Gastroesophageal sphincter (tissue), 3 donors: ENCODE measurements at regions not wholly inside any gene's neighbourhood (a gene's known extent, or its start where the extent isn't known, plus 50 kb on each side); places are given as distances from the start of the nearest gene placed in this dataset.

Source experiments
- CTCF ChIP-seq, 4 experiments: fragments of 200-600 bp in 2 of 4; fragments of 450-650 bp in 2 of 4; sonication (generic) in 1 of 4; IDR thresholded peaks; one replicate each; pipeline ENCODE4 v1.5.1; 2017 to 2019; ENCODE audit warnings: antibody characterized with exemption in 4 of 4, mild to moderate bottlenecking in 2 of 4, moderate library complexity in 2 of 4
- POLR2A ChIP-seq, 2 donors: fragments of 450-650 bp; IDR thresholded peaks; one replicate each; pipeline ENCODE4 v1.6.1; 2017; ENCODE audit warnings: antibody characterized with exemption in 2 of 2, mild to moderate bottlenecking in 2 of 2, moderate library complexity in 1 of 2

DNA sequence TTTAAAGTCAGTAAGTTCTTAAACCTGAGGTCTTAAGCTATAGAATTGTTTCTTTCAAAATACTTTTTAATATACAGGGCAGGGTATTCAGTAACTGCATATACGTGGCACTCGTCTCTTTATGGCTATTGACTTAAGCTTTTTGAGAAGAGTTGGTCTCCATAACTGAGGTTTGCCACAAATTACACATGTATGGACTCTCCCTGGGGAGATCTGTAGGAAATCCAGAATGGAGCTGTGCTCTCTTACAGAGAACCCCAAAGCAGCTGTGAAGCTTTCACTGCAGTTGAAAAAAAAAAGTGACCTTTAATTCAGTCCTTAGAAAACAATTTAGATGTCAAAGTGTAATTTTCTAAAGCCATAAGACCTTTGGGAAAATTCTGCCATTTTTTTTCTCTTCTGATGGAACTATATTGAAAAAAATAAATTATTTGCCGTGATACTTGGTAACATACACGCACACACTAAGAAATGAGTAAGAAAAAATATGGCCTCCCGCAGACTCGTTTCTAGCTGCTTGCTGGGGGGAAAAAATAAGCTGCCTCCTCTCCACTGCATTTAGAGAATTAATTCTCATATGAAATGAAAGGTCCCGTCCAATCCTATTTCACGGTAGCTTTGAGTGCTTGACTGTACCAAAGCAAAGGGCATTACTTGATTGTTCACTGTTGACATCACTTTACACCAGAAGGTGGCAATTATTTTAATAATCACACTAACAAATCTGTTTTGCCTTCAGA is 159.4 kb upstream of the TENM3 start:
- no peak for TF ChIP-seq CTCF (IDR thresholded peaks at IDR 0.05)
- TF ChIP-seq POLR2A (IDR thresholded peaks at IDR 0.05): no peak
